ENCODE measurements at regions not wholly inside any gene's neighbourhood (a gene's known extent, or its start where the extent isn't known, plus 50 kb on each side); places are given as distances from the start of the nearest gene placed in this dataset.

DNA sequence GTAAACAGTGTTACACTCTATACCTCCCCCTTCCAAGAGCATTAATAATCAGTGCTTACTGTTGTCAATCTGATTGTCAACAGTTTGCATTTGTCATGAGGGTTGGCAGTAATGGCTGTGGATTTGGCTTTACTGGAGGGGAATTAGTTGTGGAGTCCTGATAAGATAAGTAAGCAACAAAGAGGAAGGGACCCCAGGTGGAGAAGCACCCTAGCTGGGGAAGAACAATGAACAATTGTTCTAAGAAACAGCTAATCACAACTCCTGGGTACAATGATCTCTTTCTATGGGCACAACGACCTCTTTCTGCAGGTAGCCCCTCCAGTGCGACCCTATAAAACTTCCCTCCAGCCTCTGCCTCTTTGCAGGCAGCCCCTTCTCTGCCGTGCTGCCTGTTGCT, 53.2 kb upstream of the CDKN2AIP start:
- H3K4me1 Mint-ChIP-seq: peaks cover 2% of the 10 kb centered on the region; the same call in 1 of the 2 replicates
- H3K9me3 Mint-ChIP-seq: no peaks in the 10 kb centered on the region
- CTCF ChIA-PET: interaction anchor here (1.3 kb wide), 1 partner anchor 16 kb away, joined by 6 read pairs; no protein-coding TSS in a partner anchor
- no peak overlapping the region for H3K4me3 Mint-ChIP-seq
- POLR2A ChIA-PET: no interaction called here
- ATAC-seq (no peak), DNase-seq (ENCODE audit: low spot score) (no peak)
- H3K36me3 Mint-ChIP-seq: no peaks in the 10 kb centered on the region
- H3K27me3 Mint-ChIP-seq (ENCODE audit: low read depth): no peaks in the 10 kb centered on the region
- no peak for TF ChIP-seq TEAD1 (CRISPR knock-in tag; IDR thresholded peaks at IDR 0.05)
- no peak overlapping the region for H3K27ac Mint-ChIP-seq

- ChIA-PET POLR2A (no interaction called here), CTCF (interaction anchor here (0.7 kb wide), 1 partner anchor 480 kb away, joined by 6 read pairs; no protein-coding TSS in a partner anchor)
- H3K4me1 Mint-ChIP-seq: peaks cover 2% of the 10 kb centered on the region; the same call in 1 of the 2 replicates
- no peak for TF ChIP-seq IRF2 (CRISPR knock-in tag; IDR thresholded peaks at IDR 0.05; ENCODE audit: borderline replicate concordance, low read depth)
- no peak for TF ChIP-seq ZNF138 (CRISPR knock-in tag; conservative IDR thresholded peaks at IDR 0.05)
- no peak for TF ChIP-seq MYBL2 (CRISPR knock-in tag; IDR thresholded peaks at IDR 0.05)
- TF ChIP-seq JUN (CRISPR knock-in tag; IDR thresholded peaks at IDR 0.05): no peak
- TF ChIP-seq TEAD1 (CRISPR knock-in tag; IDR thresholded peaks at IDR 0.05): no peak
- TF ChIP-seq, protein P1, sequence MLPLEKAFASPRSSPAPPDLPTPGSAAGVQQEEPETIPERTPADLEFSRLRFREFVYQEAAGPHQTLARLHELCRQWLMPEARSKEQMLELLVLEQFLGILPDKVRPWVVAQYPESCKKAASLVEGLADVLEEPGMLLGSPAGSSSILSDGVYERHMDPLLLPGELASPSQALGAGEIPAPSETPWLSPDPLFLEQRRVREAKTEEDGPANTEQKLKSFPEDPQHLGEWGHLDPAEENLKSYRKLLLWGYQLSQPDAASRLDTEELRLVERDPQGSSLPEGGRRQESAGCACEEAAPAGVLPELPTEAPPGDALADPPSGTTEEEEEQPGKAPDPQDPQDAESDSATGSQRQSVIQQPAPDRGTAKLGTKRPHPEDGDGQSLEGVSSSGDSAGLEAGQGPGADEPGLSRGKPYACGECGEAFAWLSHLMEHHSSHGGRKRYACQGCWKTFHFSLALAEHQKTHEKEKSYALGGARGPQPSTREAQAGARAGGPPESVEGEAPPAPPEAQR (CRISPR knock-in tag; IDR thresholded peaks at IDR 0.05): no peak
- TF ChIP-seq NFE2L1 (CRISPR knock-in tag; IDR thresholded peaks at IDR 0.05): no peak
- TF ChIP-seq KAT7 (CRISPR knock-in tag; IDR thresholded peaks at IDR 0.05; ENCODE audit: borderline replicate concordance): no peak
- no peak for TF ChIP-seq RORB (CRISPR knock-in tag; IDR thresholded peaks at IDR 0.05)
- TF ChIP-seq AFF4 (CRISPR knock-in tag; IDR thresholded peaks at IDR 0.05; ENCODE audit: borderline replicate concordance): no peak
- no peak overlapping the region for H3K27ac Mint-ChIP-seq
- H3K4me3 Mint-ChIP-seq: no peak overlapping the region
- DNase-seq (ENCODE audit: low spot score) (no peak), ATAC-seq (no peak)
- no peaks in the 10 kb centered on the region for H3K9me3 Mint-ChIP-seq
- no peaks in the 10 kb centered on the region for H3K36me3 Mint-ChIP-seq
- H3K27me3 Mint-ChIP-seq (ENCODE audit: low read depth): peaks cover 6% of the 10 kb centered on the region
Observed at GRCh38 chr4:183392377-183392776, 52.1 kb upstream of the CDKN2AIP start.

- ChIA-PET POLR2A (interaction anchor here (0.5 kb wide), 1 partner anchor 113 kb away, joined by 3 read pairs; no protein-coding TSS in a partner anchor), CTCF (interaction anchor here (0.8 kb wide), 1 partner anchor 14 kb away, joined by 6 read pairs; no protein-coding TSS in a partner anchor)
- Mint-ChIP-seq H3K36me3 (no peaks in the 10 kb centered on the region), H3K4me3 (no peak overlapping the region), H3K27ac (no peak overlapping the region), H3K27me3 (ENCODE audit: low read depth) (peaks cover 12% of the 10 kb centered on the region), H3K4me1 (peaks cover 8% of the 10 kb centered on the region), H3K9me3 (no peaks in the 10 kb centered on the region)
- TF ChIP-seq, protein P2, sequence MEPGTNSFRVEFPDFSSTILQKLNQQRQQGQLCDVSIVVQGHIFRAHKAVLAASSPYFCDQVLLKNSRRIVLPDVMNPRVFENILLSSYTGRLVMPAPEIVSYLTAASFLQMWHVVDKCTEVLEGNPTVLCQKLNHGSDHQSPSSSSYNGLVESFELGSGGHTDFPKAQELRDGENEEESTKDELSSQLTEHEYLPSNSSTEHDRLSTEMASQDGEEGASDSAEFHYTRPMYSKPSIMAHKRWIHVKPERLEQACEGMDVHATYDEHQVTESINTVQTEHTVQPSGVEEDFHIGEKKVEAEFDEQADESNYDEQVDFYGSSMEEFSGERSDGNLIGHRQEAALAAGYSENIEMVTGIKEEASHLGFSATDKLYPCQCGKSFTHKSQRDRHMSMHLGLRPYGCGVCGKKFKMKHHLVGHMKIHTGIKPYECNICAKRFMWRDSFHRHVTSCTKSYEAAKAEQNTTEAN (CRISPR knock-in tag; IDR thresholded peaks at IDR 0.05): no peak
- ATAC-seq: no peak
- DNase-seq (ENCODE audit: low spot score): no peak
Observed at GRCh38 chr4:183393446-183393845, 51.0 kb upstream of the CDKN2AIP start.

DNA sequence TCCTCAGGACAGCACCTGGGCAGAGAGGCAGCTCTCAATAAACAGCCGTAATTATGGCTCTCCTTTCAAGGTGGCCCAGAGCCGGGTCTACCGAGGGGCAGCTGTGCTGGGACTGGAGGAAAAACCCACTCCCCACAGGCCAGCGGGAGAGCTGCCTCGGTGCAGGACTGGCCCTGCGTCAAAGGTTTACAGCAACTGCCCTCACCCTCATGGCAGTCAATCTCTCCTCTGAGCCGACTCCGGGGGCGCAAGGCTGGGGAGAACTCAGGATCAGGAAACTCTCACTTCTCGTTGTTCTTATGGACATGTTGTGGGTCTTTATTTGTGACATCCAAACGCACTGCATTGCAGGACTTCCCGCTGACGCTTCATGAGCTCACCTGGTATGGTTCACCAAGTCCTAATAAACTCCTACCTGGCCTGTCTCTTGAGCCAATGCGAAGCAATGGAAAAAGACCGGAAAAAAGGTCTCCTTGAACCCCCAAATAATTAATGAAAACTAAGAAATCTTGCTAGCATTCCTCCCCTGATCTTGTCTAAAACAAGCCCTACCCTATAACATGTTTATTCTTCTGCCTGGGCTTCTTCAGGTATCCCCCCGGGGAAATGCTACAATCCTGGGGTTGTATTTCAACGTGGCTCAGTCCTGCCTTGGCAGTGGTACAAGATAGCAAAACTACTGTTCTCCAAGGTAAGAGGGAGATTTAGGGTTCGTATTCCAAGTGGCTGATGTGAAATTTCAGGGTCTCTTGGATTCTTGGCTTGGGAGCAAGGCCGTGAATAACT, 50.1 kb upstream of the CDKN2AIP start:
- Mint-ChIP-seq H3K36me3 (no peaks in the 10 kb centered on the region), H3K4me1 (peaks cover 13% of the 10 kb centered on the region), H3K27ac (no peak overlapping the region), H3K4me3 (no peak overlapping the region), H3K27me3 (ENCODE audit: low read depth) (peaks cover 12% of the 10 kb centered on the region), H3K9me3 (no peaks in the 10 kb centered on the region)
- ATAC-seq (no peak), DNase-seq (ENCODE audit: low spot score) (no peak)
- ChIA-PET POLR2A (no interaction called here), CTCF (interaction anchor here (1.2 kb wide), 1 partner anchor 469 kb away, joined by 3 read pairs; no protein-coding TSS in a partner anchor)
- TF ChIP-seq AR (CRISPR knock-in tag; IDR thresholded peaks at IDR 0.05) (no peak), GRHL2 (CRISPR knock-in tag; IDR thresholded peaks at IDR 0.05; ENCODE audit: insufficient replicate concordance, severe bottlenecking) (no peak), FOXK1 (CRISPR knock-in tag; IDR thresholded peaks at IDR 0.05) (no peak), TP53 (CRISPR knock-in tag; IDR thresholded peaks at IDR 0.05) (no peak), ETV6 (CRISPR knock-in tag; IDR thresholded peaks at IDR 0.05) (no peak), ZNF396 (CRISPR knock-in tag; IDR thresholded peaks at IDR 0.05; ENCODE audit: borderline replicate concordance) (no peak)
- TF ChIP-seq, protein P3, sequence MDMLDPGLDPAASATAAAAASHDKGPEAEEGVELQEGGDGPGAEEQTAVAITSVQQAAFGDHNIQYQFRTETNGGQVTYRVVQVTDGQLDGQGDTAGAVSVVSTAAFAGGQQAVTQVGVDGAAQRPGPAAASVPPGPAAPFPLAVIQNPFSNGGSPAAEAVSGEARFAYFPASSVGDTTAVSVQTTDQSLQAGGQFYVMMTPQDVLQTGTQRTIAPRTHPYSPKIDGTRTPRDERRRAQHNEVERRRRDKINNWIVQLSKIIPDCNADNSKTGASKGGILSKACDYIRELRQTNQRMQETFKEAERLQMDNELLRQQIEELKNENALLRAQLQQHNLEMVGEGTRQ (CRISPR knock-in tag; IDR thresholded peaks at IDR 0.05): no peak

Data from WTC11 (cell line).